Transverse colon (tissue), 4 donors: ENCODE measurements at regions not wholly inside any gene's neighbourhood (a gene's known extent, or its start where the extent isn't known, plus 50 kb on each side); places are given as distances from the start of the nearest gene placed in this dataset.

Experiments used
- CTCF ChIP-seq, 5 experiments: fragments of 200-600 bp in 3 of 5; fragments of 450-650 bp in 2 of 5; sonication (generic) in 3 of 5; IDR thresholded peaks; 1 replicate in 2 of 5; 2 replicates in 3 of 5; pipeline ENCODE4 v1.5.1; 2016 to 2017; ENCODE audit warnings: antibody characterized with exemption in 5 of 5, inconsistent platforms in 3 of 5, mild to moderate bottlenecking in 2 of 5, moderate library complexity in 1 of 5
- EP300 ChIP-seq: sonication (generic); formaldehyde crosslinking; IDR thresholded peaks from one replicate; pipeline ENCODE4 v1.6.1; 2017; ENCODE audit warnings: antibody characterized with exemption, low read depth
- POLR2A ChIP-seq: fragments of 450-650 bp; IDR thresholded peaks from one replicate; pipeline ENCODE4 v1.6.1; 2016; ENCODE audit warnings: antibody characterized with exemption, mild to moderate bottlenecking, moderate library complexity
- POLR2AphosphoS5 ChIP-seq, 3 donors: sonication (generic); formaldehyde crosslinking; IDR thresholded peaks; one replicate each; pipeline ENCODE4 v1.6.1; 2016; ENCODE audit warnings: antibody characterized with exemption in 3 of 3

GRCh38 chr19:30959011-30959410, 390.2 kb downstream of the TSHZ3 start:
- TF ChIP-seq POLR2AphosphoS5 (IDR thresholded peaks at IDR 0.05) (no peak), CTCF (IDR thresholded peaks at IDR 0.05) (no peak), EP300 (no peak), POLR2A (no peak)
